Keratinocyte (primary cell): ENCODE measurements at regions not wholly inside any gene's neighbourhood (a gene's known extent, or its start where the extent isn't known, plus 50 kb on each side); places are given as distances from the start of the nearest gene placed in this dataset.

Experiments
- CTCF ChIP-seq, 3 experiments: IDR thresholded peaks in 1 of 3; conservative IDR thresholded peaks in 1 of 3; optimal IDR thresholded peaks in 1 of 3; 2 replicates in 2 of 3; 3 replicates in 1 of 3; pipeline versions ENCODE3 to v1.5.1; 2011; ENCODE audit warnings: low read length in 3 of 3, mild to moderate bottlenecking in 3 of 3, moderate library complexity in 2 of 3, control low read depth in 1 of 3, inconsistent platforms in 1 of 3; ENCODE audit not compliant: insufficient read depth in 2 of 3; ENCODE audit errors: extremely low read depth in 1 of 3
- EZH2 ChIP-seq: IDR thresholded peaks from one replicate; pipeline ENCODE4 v1.6.1; 2012; ENCODE audit warnings: inconsistent platforms, mild to moderate bottlenecking, low read length, moderate library complexity

- TF ChIP-seq CTCF (optimal IDR thresholded peaks at IDR 0.05 in 1 of 3, IDR thresholded peaks at IDR 0.05 in 1 of 3, conservative IDR thresholded peaks at IDR 0.05 in 1 of 3; ENCODE audit: extremely low read depth in 1 of 3, insufficient read depth in 2 of 3, low read length in 3 of 3) (no peak), EZH2 (no peak)
Observed at GRCh38 chr2:100654611-100655010, 91.8 kb downstream of the PDCL3 start.
